HEK293 (cell line): ENCODE measurements at regions not wholly inside any gene's neighbourhood (a gene's known extent, or its start where the extent isn't known, plus 50 kb on each side); places are given as distances from the start of the nearest gene placed in this dataset.

ENCODE experiments used
- CTCF ChIA-PET: fragments of 350-600 bp; formaldehyde crosslinking; extraction: SDS; loops from one replicate; lab custom pipeline; 2021; ENCODE audit warnings: antibody characterized with exemption; lab: Yijun Ruan, JAX
- POLR2A ChIA-PET: fragments of 300-600 bp; formaldehyde crosslinking; extraction: SDS; loops from one replicate; lab custom pipeline; 2020; ENCODE audit warnings: antibody characterized with exemption, inconsistent platforms; lab: Yijun Ruan, JAX
- H3K27ac ChIP-seq: fragments of 200-500 bp; sonication (Bioruptor generic); 2 replicates; pipeline ENCODE4 v1.5.1; 2014; ENCODE audit warnings: low read depth, low read length, control low read depth, inconsistent platforms; ENCODE audit errors: extremely low read depth
- H3K36me3 ChIP-seq, 2 experiments: fragments of 200-500 bp in 1 of 2; sonication (Bioruptor generic) in 1 of 2; 1 replicate in 1 of 2; 2 replicates in 1 of 2; pipeline ENCODE4 v1.5.1; 2014 to 2017; ENCODE audit warnings: inconsistent platforms in 2 of 2, low read length in 2 of 2; ENCODE audit not compliant: control insufficient read depth in 2 of 2, insufficient read depth in 1 of 2
- H3K4me1 ChIP-seq: fragments of 200-500 bp; sonication (Bioruptor generic); 2 replicates; pipeline ENCODE4 v1.5.1; 2014; ENCODE audit warnings: mild to moderate bottlenecking, low read length, inconsistent platforms; ENCODE audit not compliant: control insufficient read depth, insufficient read depth
- H3K4me3 ChIP-seq: 2 replicates; pipeline ENCODE4 v1.5.1; 2011; ENCODE audit warnings: low read depth, mild to moderate bottlenecking, control low read depth, low read length, moderate library complexity
- H3K9me3 ChIP-seq: fragments of 200-500 bp; sonication (Bioruptor generic); 2 replicates; pipeline ENCODE4 v1.5.1; 2014; ENCODE audit warnings: low read depth, low read length, inconsistent platforms; ENCODE audit not compliant: control insufficient read depth, insufficient read depth
- BCL11A ChIP-seq: fragments of 450-650 bp; formaldehyde crosslinking; IDR thresholded peaks from 2 replicates; pipeline ENCODE4 v1.5.1; 2016; ENCODE audit warnings: low read depth, missing biosample characterization, missing genetic modification characterization
- GLI2 ChIP-seq: fragments of 450-650 bp; formaldehyde crosslinking; IDR thresholded peaks from 2 replicates; pipeline ENCODE4; 2017; ENCODE audit warnings: missing biosample characterization, missing genetic modification characterization, low read depth, borderline replicate concordance
- GLIS2 ChIP-seq: fragments of 450-650 bp; formaldehyde crosslinking; IDR thresholded peaks from 2 replicates; pipeline ENCODE4 v1.5.1; 2016; ENCODE audit warnings: missing biosample characterization, missing genetic modification characterization
- KLF1 ChIP-seq: fragments of 450-650 bp; formaldehyde crosslinking; IDR thresholded peaks from 2 replicates; pipeline ENCODE4 v1.5.1; 2016; ENCODE audit warnings: missing biosample characterization, missing genetic modification characterization
- KLF8 ChIP-seq: fragments of 450-650 bp; formaldehyde crosslinking; IDR thresholded peaks from 2 replicates; pipeline ENCODE4 v1.5.1; 2016; ENCODE audit warnings: missing biosample characterization, missing genetic modification characterization
- MZF1 ChIP-seq: fragments of 450-650 bp; formaldehyde crosslinking; IDR thresholded peaks from 2 replicates; pipeline ENCODE4 v1.5.1; 2017; ENCODE audit warnings: missing biosample characterization, missing genetic modification characterization, borderline replicate concordance
- OSR2 ChIP-seq: fragments of 450-650 bp; formaldehyde crosslinking; IDR thresholded peaks from 2 replicates; pipeline ENCODE4 v1.5.1; 2016; ENCODE audit warnings: missing biosample characterization, missing genetic modification characterization
- SETDB1 ChIP-seq: IDR thresholded peaks from one replicate; pipeline ENCODE4 v1.6.1; 2017; ENCODE audit warnings: mild to moderate bottlenecking, low read length, moderate library complexity, mixed read lengths; ENCODE audit not compliant: insufficient read length
- TRIM28 ChIP-seq: IDR thresholded peaks from 2 replicates; pipeline ENCODE4 v1.6.1; 2011; ENCODE audit warnings: low read length, control low read depth, borderline replicate concordance
- ZFP69B ChIP-seq: fragments of 450-650 bp; formaldehyde crosslinking; IDR thresholded peaks from 2 replicates; pipeline ENCODE4 v1.5.1; 2016; ENCODE audit warnings: missing biosample characterization, missing genetic modification characterization
- ZNF16 ChIP-seq: fragments of 450-650 bp; formaldehyde crosslinking; IDR thresholded peaks from 2 replicates; pipeline ENCODE4 v1.5.1; 2016; ENCODE audit warnings: low read depth, missing biosample characterization, missing genetic modification characterization
- ZNF354C ChIP-seq: fragments of 450-650 bp; formaldehyde crosslinking; IDR thresholded peaks from 2 replicates; pipeline ENCODE4 v1.5.1; 2016; ENCODE audit warnings: missing biosample characterization, missing genetic modification characterization, low read depth, borderline replicate concordance
- ZNF433 ChIP-seq: fragments of 450-650 bp; formaldehyde crosslinking; IDR thresholded peaks from 2 replicates; pipeline ENCODE4 v1.5.1; 2016; ENCODE audit warnings: missing biosample characterization, missing genetic modification characterization, low read depth
- ZNF501 ChIP-seq: fragments of 450-650 bp; formaldehyde crosslinking; IDR thresholded peaks from 2 replicates; pipeline ENCODE4 v1.5.1; 2016; ENCODE audit warnings: missing biosample characterization, missing genetic modification characterization
- ZNF548 ChIP-seq: fragments of 450-650 bp; formaldehyde crosslinking; IDR thresholded peaks from 2 replicates; pipeline ENCODE4 v1.5.1; 2016; ENCODE audit warnings: missing biosample characterization, missing genetic modification characterization
- ZNF621 ChIP-seq: fragments of 450-650 bp; formaldehyde crosslinking; IDR thresholded peaks from 2 replicates; pipeline ENCODE4 v1.5.1; 2017; ENCODE audit warnings: missing biosample characterization, missing genetic modification characterization
- ZNF658 ChIP-seq: fragments of 450-650 bp; formaldehyde crosslinking; IDR thresholded peaks from 2 replicates; pipeline ENCODE4; 2016; ENCODE audit warnings: missing biosample characterization, missing genetic modification characterization
- ZNF768 ChIP-seq: fragments of 450-650 bp; formaldehyde crosslinking; IDR thresholded peaks from 2 replicates; pipeline ENCODE4 v1.5.1; 2018; ENCODE audit warnings: missing biosample characterization, mild to moderate bottlenecking, missing genetic modification characterization
- ZNF777 ChIP-seq: fragments of 450-650 bp; formaldehyde crosslinking; IDR thresholded peaks from 2 replicates; pipeline ENCODE4 v1.5.1; 2017; ENCODE audit warnings: missing biosample characterization, missing genetic modification characterization, borderline replicate concordance
- ZNF792 ChIP-seq: fragments of 450-650 bp; formaldehyde crosslinking; IDR thresholded peaks from 2 replicates; pipeline ENCODE4 v1.5.1; 2016; ENCODE audit warnings: missing biosample characterization, missing genetic modification characterization
- ZNF837 ChIP-seq: fragments of 450-650 bp; formaldehyde crosslinking; IDR thresholded peaks from 2 replicates; pipeline ENCODE4 v1.5.1; 2016; ENCODE audit warnings: missing biosample characterization, missing genetic modification characterization
- TF ChIP-seq, protein P1 (sequence below): fragments of 450-650 bp; formaldehyde crosslinking; IDR thresholded peaks from 2 replicates; pipeline ENCODE4 v1.5.1; 2017; ENCODE audit warnings: missing biosample characterization, missing genetic modification characterization
- TF ChIP-seq, protein P2 (sequence below): fragments of 450-650 bp; formaldehyde crosslinking; IDR thresholded peaks from 2 replicates; pipeline ENCODE4 v1.5.1; 2017; ENCODE audit warnings: missing biosample characterization, missing genetic modification characterization
- TF ChIP-seq, protein P3 (sequence below): fragments of 450-650 bp; formaldehyde crosslinking; IDR thresholded peaks from 2 replicates; pipeline ENCODE4 v1.5.1; 2016; ENCODE audit warnings: missing biosample characterization, missing genetic modification characterization
- TF ChIP-seq, protein P4 (sequence below): fragments of 450-650 bp; formaldehyde crosslinking; IDR thresholded peaks from 2 replicates; pipeline ENCODE4 v1.5.1; 2016; ENCODE audit warnings: missing biosample characterization, missing genetic modification characterization, borderline replicate concordance
- TF ChIP-seq, protein P5 (sequence below): fragments of 450-650 bp; formaldehyde crosslinking; IDR thresholded peaks from 2 replicates; pipeline ENCODE4 v1.5.1; 2016; ENCODE audit warnings: missing biosample characterization, missing genetic modification characterization

DNA sequence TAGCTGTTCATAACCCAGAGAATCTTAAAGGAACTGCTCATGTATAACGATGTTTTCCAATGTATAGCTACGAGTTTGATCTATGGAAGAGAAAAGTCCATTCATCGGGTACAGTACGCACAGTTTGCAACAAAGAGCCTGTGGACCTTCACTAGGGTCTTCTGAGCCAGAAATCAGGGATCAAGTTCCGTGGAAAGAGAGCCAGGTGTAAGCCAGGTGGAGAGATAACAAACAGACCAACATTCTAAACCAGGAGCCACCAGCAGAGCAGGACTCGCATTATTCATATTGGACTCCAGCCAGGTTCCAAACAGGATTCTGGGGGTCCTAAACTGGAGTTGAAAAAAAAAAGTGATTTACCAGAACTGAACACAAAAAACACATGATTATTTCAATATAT, 505.4 kb upstream of the C16orf82 start:
- no peak overlapping the region for H3K4me3 ChIP-seq
- no peaks in the 10 kb centered on the region for H3K36me3 ChIP-seq
- ChIA-PET POLR2A (no interaction called here), CTCF (no interaction called here)
- no peak overlapping the region for H3K27ac ChIP-seq
- no peaks in the 10 kb centered on the region for H3K9me3 ChIP-seq
- no peaks in the 10 kb centered on the region for H3K4me1 ChIP-seq
- TF ChIP-seq, protein P1, sequence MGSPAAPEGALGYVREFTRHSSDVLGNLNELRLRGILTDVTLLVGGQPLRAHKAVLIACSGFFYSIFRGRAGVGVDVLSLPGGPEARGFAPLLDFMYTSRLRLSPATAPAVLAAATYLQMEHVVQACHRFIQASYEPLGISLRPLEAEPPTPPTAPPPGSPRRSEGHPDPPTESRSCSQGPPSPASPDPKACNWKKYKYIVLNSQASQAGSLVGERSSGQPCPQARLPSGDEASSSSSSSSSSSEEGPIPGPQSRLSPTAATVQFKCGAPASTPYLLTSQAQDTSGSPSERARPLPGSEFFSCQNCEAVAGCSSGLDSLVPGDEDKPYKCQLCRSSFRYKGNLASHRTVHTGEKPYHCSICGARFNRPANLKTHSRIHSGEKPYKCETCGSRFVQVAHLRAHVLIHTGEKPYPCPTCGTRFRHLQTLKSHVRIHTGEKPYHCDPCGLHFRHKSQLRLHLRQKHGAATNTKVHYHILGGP, result no peak
- TF ChIP-seq ZNF768 (no peak), ZNF777 (tag by site-specific recombination) (no peak), ZNF658 (no peak), ZNF837 (tag by site-specific recombination) (no peak), KLF8 (tag by site-specific recombination) (no peak), GLI2 (no peak), ZNF548 (no peak), MZF1 (tag by site-specific recombination) (no peak), ZFP69B (no peak)
- TF ChIP-seq, protein P2, sequence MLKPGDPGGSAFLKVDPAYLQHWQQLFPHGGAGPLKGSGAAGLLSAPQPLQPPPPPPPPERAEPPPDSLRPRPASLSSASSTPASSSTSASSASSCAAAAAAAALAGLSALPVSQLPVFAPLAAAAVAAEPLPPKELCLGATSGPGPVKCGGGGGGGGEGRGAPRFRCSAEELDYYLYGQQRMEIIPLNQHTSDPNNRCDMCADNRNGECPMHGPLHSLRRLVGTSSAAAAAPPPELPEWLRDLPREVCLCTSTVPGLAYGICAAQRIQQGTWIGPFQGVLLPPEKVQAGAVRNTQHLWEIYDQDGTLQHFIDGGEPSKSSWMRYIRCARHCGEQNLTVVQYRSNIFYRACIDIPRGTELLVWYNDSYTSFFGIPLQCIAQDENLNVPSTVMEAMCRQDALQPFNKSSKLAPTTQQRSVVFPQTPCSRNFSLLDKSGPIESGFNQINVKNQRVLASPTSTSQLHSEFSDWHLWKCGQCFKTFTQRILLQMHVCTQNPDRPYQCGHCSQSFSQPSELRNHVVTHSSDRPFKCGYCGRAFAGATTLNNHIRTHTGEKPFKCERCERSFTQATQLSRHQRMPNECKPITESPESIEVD (tag by site-specific recombination), result no peak
- TF ChIP-seq, protein P3, sequence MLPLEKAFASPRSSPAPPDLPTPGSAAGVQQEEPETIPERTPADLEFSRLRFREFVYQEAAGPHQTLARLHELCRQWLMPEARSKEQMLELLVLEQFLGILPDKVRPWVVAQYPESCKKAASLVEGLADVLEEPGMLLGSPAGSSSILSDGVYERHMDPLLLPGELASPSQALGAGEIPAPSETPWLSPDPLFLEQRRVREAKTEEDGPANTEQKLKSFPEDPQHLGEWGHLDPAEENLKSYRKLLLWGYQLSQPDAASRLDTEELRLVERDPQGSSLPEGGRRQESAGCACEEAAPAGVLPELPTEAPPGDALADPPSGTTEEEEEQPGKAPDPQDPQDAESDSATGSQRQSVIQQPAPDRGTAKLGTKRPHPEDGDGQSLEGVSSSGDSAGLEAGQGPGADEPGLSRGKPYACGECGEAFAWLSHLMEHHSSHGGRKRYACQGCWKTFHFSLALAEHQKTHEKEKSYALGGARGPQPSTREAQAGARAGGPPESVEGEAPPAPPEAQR, result no peak

DNA sequence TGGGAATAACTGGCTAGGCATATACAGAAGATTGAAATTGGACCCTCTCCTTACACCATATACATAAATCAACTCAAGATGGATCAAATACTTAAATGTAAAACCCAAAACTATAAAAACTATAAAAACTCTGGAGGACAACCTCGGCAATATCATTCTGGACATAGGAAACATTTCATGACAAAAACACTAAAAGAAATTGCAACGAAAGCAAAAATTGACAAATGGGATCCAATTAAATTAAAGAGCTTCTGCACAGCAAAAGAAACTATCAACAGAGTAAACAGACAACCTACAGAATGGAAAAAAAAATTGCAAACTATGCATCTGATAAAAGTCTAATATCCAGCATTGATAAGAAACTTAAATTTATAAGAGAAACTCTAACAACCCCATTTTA, 503.7 kb upstream of the C16orf82 start:
- TF ChIP-seq, protein P4, sequence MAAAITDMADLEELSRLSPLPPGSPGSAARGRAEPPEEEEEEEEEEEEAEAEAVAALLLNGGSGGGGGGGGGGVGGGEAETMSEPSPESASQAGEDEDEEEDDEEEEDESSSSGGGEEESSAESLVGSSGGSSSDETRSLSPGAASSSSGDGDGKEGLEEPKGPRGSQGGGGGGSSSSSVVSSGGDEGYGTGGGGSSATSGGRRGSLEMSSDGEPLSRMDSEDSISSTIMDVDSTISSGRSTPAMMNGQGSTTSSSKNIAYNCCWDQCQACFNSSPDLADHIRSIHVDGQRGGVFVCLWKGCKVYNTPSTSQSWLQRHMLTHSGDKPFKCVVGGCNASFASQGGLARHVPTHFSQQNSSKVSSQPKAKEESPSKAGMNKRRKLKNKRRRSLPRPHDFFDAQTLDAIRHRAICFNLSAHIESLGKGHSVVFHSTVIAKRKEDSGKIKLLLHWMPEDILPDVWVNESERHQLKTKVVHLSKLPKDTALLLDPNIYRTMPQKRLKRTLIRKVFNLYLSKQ (tag by site-specific recombination), result no peak
- no peak for TF ChIP-seq OSR2
- TF ChIP-seq BCL11A (tag by site-specific recombination), result no peak
- TF ChIP-seq ZNF501, result no peak
- no peak for TF ChIP-seq ZNF354C (tag by site-specific recombination)
- TF ChIP-seq ZNF792 (tag by site-specific recombination), result no peak
- no peak for TF ChIP-seq ZNF433 (tag by site-specific recombination)
- no peak for TF ChIP-seq ZNF16 (tag by site-specific recombination)
- TF ChIP-seq SETDB1, result no peak
- TF ChIP-seq TRIM28, result no peak
- no peak for TF ChIP-seq ZNF621 (tag by site-specific recombination)
- TF ChIP-seq, protein P5, sequence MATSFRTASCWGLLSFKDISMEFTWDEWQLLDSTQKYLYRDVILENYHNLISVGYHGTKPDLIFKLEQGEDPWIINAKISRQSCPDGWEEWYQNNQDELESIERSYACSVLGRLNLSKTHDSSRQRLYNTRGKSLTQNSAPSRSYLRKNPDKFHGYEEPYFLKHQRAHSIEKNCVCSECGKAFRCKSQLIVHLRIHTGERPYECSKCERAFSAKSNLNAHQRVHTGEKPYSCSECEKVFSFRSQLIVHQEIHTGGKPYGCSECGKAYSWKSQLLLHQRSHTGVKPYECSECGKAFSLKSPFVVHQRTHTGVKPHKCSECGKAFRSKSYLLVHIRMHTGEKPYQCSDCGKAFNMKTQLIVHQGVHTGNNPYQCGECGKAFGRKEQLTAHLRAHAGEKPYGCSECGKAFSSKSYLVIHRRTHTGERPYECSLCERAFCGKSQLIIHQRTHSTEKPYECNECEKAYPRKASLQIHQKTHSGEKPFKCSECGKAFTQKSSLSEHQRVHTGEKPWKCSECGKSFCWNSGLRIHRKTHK (tag by site-specific recombination), result no peak
- no peak for TF ChIP-seq GLIS2 (tag by site-specific recombination)
- TF ChIP-seq KLF1, result no peak
- Histone ChIP-seq H3K4me1 (no peaks in the 10 kb centered on the region), H3K27ac (no peak overlapping the region), H3K36me3 (no peaks in the 10 kb centered on the region), H3K9me3 (no peaks in the 10 kb centered on the region), H3K4me3 (no peak overlapping the region)
- ChIA-PET CTCF (no interaction called here), POLR2A (no interaction called here)
